H1 (cell line): ENCODE measurements at regions not wholly inside any gene's neighbourhood (a gene's known extent, or its start where the extent isn't known, plus 50 kb on each side); places are given as distances from the start of the nearest gene placed in this dataset.

ENCODE experiments used
- CTCF ChIA-PET: fragments of 300-600 bp; sonication (Branson Sonifier 250); formaldehyde crosslinking; loops from one replicate; lab custom pipeline; 2021; ENCODE audit not compliant: partially characterized antibody; lab: Charles Lee
- POLR2A ChIA-PET: fragments of 300-600 bp; sonication (Branson Sonifier 250); formaldehyde crosslinking; loops from one replicate; lab custom pipeline; 2021; ENCODE audit warnings: inconsistent platforms; ENCODE audit not compliant: partially characterized antibody; lab: Charles Lee
- DNase-seq, 2 experiments: peaks; one replicate each; pipeline versions ENCODE4 v3.0.0 to v3.0.0-alpha.2; 2010 to 2022; ENCODE audit warnings: low spot score in 2 of 2, low read depth in 1 of 2, mixed read lengths in 1 of 2
- FAIRE-seq: peaks from 2 replicates; lab custom pipeline; 2011; peaks lifted over from hg19 to GRCh38; lab: Jason Lieb, UNC
- H2AFZ ChIP-seq: 2 replicates; pipeline ENCODE4 v1.8.1; 2012; ENCODE audit warnings: low read length, inconsistent platforms
- H2AK5ac ChIP-seq: 2 replicates; pipeline ENCODE4 v1.6.1; 2013; ENCODE audit warnings: low read depth, low read length
- H2BK120ac ChIP-seq: replicated peaks from 2 replicates; pipeline ENCODE3; 2013; ENCODE audit warnings: low read depth, low read length, inconsistent platforms
- H2BK12ac ChIP-seq: 2 replicates; pipeline ENCODE4 v1.6.1; 2013; ENCODE audit warnings: low read depth, low read length
- H2BK15ac ChIP-seq: 2 replicates; pipeline ENCODE4 v1.6.1; 2013; ENCODE audit warnings: low read length
- H2BK20ac ChIP-seq: 2 replicates; pipeline ENCODE4 v1.6.1; 2013; ENCODE audit warnings: low read length
- H2BK5ac ChIP-seq: 2 replicates; pipeline ENCODE4 v1.6.1; 2013; ENCODE audit warnings: low read depth, low read length
- H3K14ac ChIP-seq: 2 replicates; pipeline ENCODE4 v1.6.1; 2013; ENCODE audit warnings: inconsistent platforms; ENCODE audit not compliant: insufficient read length
- H3K18ac ChIP-seq: 2 replicates; pipeline ENCODE4 v1.6.1; 2013; ENCODE audit warnings: low read length; ENCODE audit errors: extremely low read depth
- H3K23ac ChIP-seq: 2 replicates; pipeline ENCODE4 v1.6.1; 2013; ENCODE audit warnings: inconsistent platforms; ENCODE audit not compliant: insufficient read length
- H3K23me2 ChIP-seq: 2 replicates; pipeline ENCODE4 v1.6.1; 2013; ENCODE audit warnings: low read depth, low read length
- H3K27ac ChIP-seq: 2 replicates; pipeline ENCODE4 v1.6.1; 2011; ENCODE audit warnings: low read depth, low read length, inconsistent platforms
- H3K27me3 ChIP-seq, 4 experiments: replicated peaks in 1 of 4; 1 replicate in 1 of 4; 2 replicates in 3 of 4; pipeline versions ENCODE4 v1.6.1 to v1.8.1; 2011 to 2013; ENCODE audit warnings: low read length in 3 of 4, mild to moderate bottlenecking in 3 of 4, inconsistent platforms in 2 of 4, mixed read lengths in 2 of 4, moderate library complexity in 1 of 4; ENCODE audit not compliant: control insufficient read depth in 3 of 4, insufficient read depth in 3 of 4; ENCODE audit errors: extremely low read depth in 1 of 4
- H3K36me3 ChIP-seq, 4 experiments: 2 replicates each; pipeline versions ENCODE4 v1.6.1 to v1.8.1; 2011 to 2013; ENCODE audit warnings: mild to moderate bottlenecking in 4 of 4, low read length in 3 of 4, moderate library complexity in 2 of 4, control low read depth in 1 of 4, inconsistent platforms in 1 of 4; ENCODE audit not compliant: insufficient read depth in 4 of 4, control insufficient read depth in 2 of 4
- H3K4ac ChIP-seq: replicated peaks from 2 replicates; pipeline ENCODE3; 2013; ENCODE audit warnings: low read length, low read depth, mixed read lengths, inconsistent platforms; ENCODE audit not compliant: insufficient read length
- H3K4me1 ChIP-seq, 4 experiments: replicated peaks in 1 of 4; 1 replicate in 1 of 4; 2 replicates in 3 of 4; pipeline versions ENCODE4 v1.6.1 to v1.8.1; 2011 to 2013; ENCODE audit warnings: low read length in 3 of 4, inconsistent platforms in 2 of 4, mixed read lengths in 1 of 4; ENCODE audit not compliant: insufficient read depth in 4 of 4, control insufficient read depth in 3 of 4
- H3K4me2 ChIP-seq, 2 experiments: 2 replicates each; pipeline versions ENCODE4 v1.6.1 to v1.8.1; 2011 to 2013; ENCODE audit warnings: low read depth in 2 of 2, low read length in 2 of 2, control low read depth in 1 of 2, inconsistent platforms in 1 of 2, mild to moderate bottlenecking in 1 of 2; ENCODE audit not compliant: insufficient read depth in 1 of 2
- H3K4me3 ChIP-seq, 4 experiments: fragments of 200-600, 300-600 bp in 1 of 4; sonication (generic), shearing (Covaris generic), sonication (Bioruptor Twin) in 1 of 4; 2 replicates each; pipeline versions ENCODE4 v1.5.1 to v1.8.1; 2011 to 2016; ENCODE audit warnings: low read length in 4 of 4, low read depth in 3 of 4, control low read depth in 2 of 4, inconsistent platforms in 2 of 4, mild to moderate bottlenecking in 2 of 4, mixed read lengths in 1 of 4, moderate library complexity in 1 of 4; ENCODE audit not compliant: insufficient read depth in 2 of 4; ENCODE audit errors: extremely low read depth in 1 of 4
- H3K56ac ChIP-seq: replicated peaks from 2 replicates; pipeline ENCODE3; 2013; ENCODE audit warnings: low read depth, mild to moderate bottlenecking, mixed read lengths, low read length, inconsistent platforms; ENCODE audit not compliant: insufficient read length
- H3K79me1 ChIP-seq: 2 replicates; pipeline ENCODE4 v1.6.1; 2013; ENCODE audit warnings: low read depth, low read length, control low read depth
- H3K79me2 ChIP-seq, 2 experiments: 2 replicates each; pipeline versions ENCODE4 v1.6.1 to v1.8.1; 2012 to 2013; ENCODE audit warnings: low read length in 2 of 2, mild to moderate bottlenecking in 2 of 2, inconsistent platforms in 1 of 2; ENCODE audit not compliant: insufficient read depth in 2 of 2, control insufficient read depth in 1 of 2
- H3K9ac ChIP-seq, 4 experiments: replicated peaks in 1 of 4; 1 replicate in 1 of 4; 2 replicates in 3 of 4; pipeline versions ENCODE4 v1.6.1 to v1.8.1; 2011 to 2013; ENCODE audit warnings: low read depth in 3 of 4, low read length in 3 of 4, control low read depth in 2 of 4, mild to moderate bottlenecking in 2 of 4, moderate library complexity in 2 of 4, inconsistent platforms in 1 of 4; ENCODE audit errors: extremely low read depth in 1 of 4
- H3K9me3 ChIP-seq, 2 experiments: 2 replicates each; pipeline versions ENCODE4 v1.6.1 to v1.8.1; 2012 to 2013; ENCODE audit warnings: mild to moderate bottlenecking in 2 of 2, moderate library complexity in 2 of 2, control low read depth in 1 of 2, inconsistent platforms in 1 of 2, low read depth in 1 of 2, low read length in 1 of 2, mixed read lengths in 1 of 2; ENCODE audit not compliant: insufficient read depth in 2 of 2
- H4K20me1 ChIP-seq, 2 experiments: replicated peaks in 1 of 2; 2 replicates each; pipeline versions ENCODE3 to v1.8.1; 2011 to 2013; ENCODE audit warnings: inconsistent platforms in 2 of 2, low read length in 2 of 2, mild to moderate bottlenecking in 1 of 2; ENCODE audit not compliant: insufficient read depth in 2 of 2, control insufficient read depth in 1 of 2
- H4K5ac ChIP-seq: 2 replicates; pipeline ENCODE4 v1.6.1; 2013; ENCODE audit warnings: low read length, low read depth, mixed read lengths, inconsistent platforms; ENCODE audit not compliant: insufficient read length
- H4K8ac ChIP-seq: 2 replicates; pipeline ENCODE4 v1.8.0; 2013; ENCODE audit warnings: mild to moderate bottlenecking, moderate library complexity, low read length, inconsistent platforms; ENCODE audit not compliant: insufficient read depth; ENCODE audit errors: extremely low read depth
- H4K91ac ChIP-seq: replicated peaks from 2 replicates; pipeline ENCODE3; 2013; ENCODE audit warnings: low read length, mixed read lengths, inconsistent platforms; ENCODE audit not compliant: insufficient read length
- BRCA1 ChIP-seq: IDR thresholded peaks from 2 replicates; pipeline ENCODE4 v1.6.1; 2012; ENCODE audit warnings: low read depth, low read length, improper control_type of control experiment
- CHD2 ChIP-seq: IDR thresholded peaks from 2 replicates; pipeline ENCODE4 v1.6.1; 2012; ENCODE audit warnings: low read length, improper control_type of control experiment
- HDAC2 ChIP-seq, 2 experiments: fragments of 300-600 bp in 1 of 2; sonication (generic) in 1 of 2; IDR thresholded peaks; 2 replicates each; pipeline ENCODE4 v1.6.1; 2011 to 2012; ENCODE audit warnings: low read depth in 2 of 2, low read length in 2 of 2, mild to moderate bottlenecking in 2 of 2, moderate library complexity in 2 of 2, borderline replicate concordance in 1 of 2, inconsistent platforms in 1 of 2
- NANOG ChIP-seq: IDR thresholded peaks from 2 replicates; pipeline ENCODE4 v1.6.1; 2011; ENCODE audit warnings: low read length, low read depth, mild to moderate bottlenecking, inconsistent platforms; ENCODE audit not compliant: insufficient read depth, poor library complexity, severe bottlenecking
- SAP30 ChIP-seq: fragments of 300-600 bp; sonication (generic); IDR thresholded peaks from 2 replicates; pipeline ENCODE4 v1.7.1; 2012; ENCODE audit warnings: low read length, moderate library complexity, mild to moderate bottlenecking, inconsistent platforms; ENCODE audit not compliant: insufficient read depth, insufficient replicate concordance
- SIN3A ChIP-seq, 2 experiments: IDR thresholded peaks in 1 of 2; conservative IDR thresholded peaks in 1 of 2; 2 replicates each; pipeline ENCODE4 v1.6.1; 2011 to 2012; ENCODE audit warnings: low read length in 2 of 2, improper control_type of control experiment in 1 of 2, low read depth in 1 of 2, mild to moderate bottlenecking in 1 of 2
- SIRT6 ChIP-seq: IDR thresholded peaks from one replicate; pipeline ENCODE4 v1.7.1; 2012; ENCODE audit warnings: low read length, inconsistent platforms
- SP1 ChIP-seq: IDR thresholded peaks from 2 replicates; pipeline ENCODE4 v1.6.1; 2011; ENCODE audit warnings: low read depth, low read length
- USF2 ChIP-seq: IDR thresholded peaks from 2 replicates; pipeline ENCODE4 v1.6.1; 2011; ENCODE audit warnings: low read length, improper control_type of control experiment

- no peak overlapping the region for H2AFZ ChIP-seq
- H4K5ac ChIP-seq, result no peak overlapping the region
- ChIA-PET POLR2A (no interaction called here), CTCF (interaction anchor here (0.6 to 1.0 kb wide), 3 partner anchors 62 to 525 kb away, joined by 3 read pairs; no protein-coding TSS in a partner anchor)
- no peaks in the 10 kb centered on the region for H3K23me2 ChIP-seq
- no peak for TF ChIP-seq CHD2
- no peak for TF ChIP-seq SAP30
- TF ChIP-seq BRCA1, result no peak
- TF ChIP-seq SIN3A (conservative IDR thresholded peaks at IDR 0.05 in 1 of 2, IDR thresholded peaks at IDR 0.05 in 1 of 2; ENCODE audit: low read depth in 1 of 2, low read length in 2 of 2), result no peak
- no peak for TF ChIP-seq USF2
- no peak for TF ChIP-seq SP1
- TF ChIP-seq SIRT6, result no peak
- no peak for TF ChIP-seq HDAC2 (IDR thresholded peaks at IDR 0.05; ENCODE audit: borderline replicate concordance in 1 of 2, low read depth in 2 of 2, low read length in 2 of 2)
- no peak for TF ChIP-seq NANOG
- H3K9me3 ChIP-seq, result no peaks in the 10 kb centered on the region; a peak in 2 of 4 replicates
- H3K27ac ChIP-seq, result no peak overlapping the region
- H3K4me2 ChIP-seq, result no peak overlapping the region
- H2BK15ac ChIP-seq, result no peak overlapping the region
- no peaks in the 10 kb centered on the region for H3K79me2 ChIP-seq
- no peak overlapping the region for H2BK5ac ChIP-seq
- no peak overlapping the region for H4K8ac ChIP-seq
- H3K23ac ChIP-seq, result no peak overlapping the region
- H4K20me1 ChIP-seq, result no peaks in the 10 kb centered on the region
- peaks cover 0 to 4% (median 2%) of the 10 kb centered on the region in 4 experiments; a peak in 2 of 7 replicates for H3K4me1 ChIP-seq
- H3K14ac ChIP-seq, result no peak overlapping the region
- no peak overlapping the region for H2AK5ac ChIP-seq
- no peak overlapping the region for H3K18ac ChIP-seq
- no peak overlapping the region for H2BK120ac ChIP-seq
- no peak overlapping the region for H3K9ac ChIP-seq
- no peak overlapping the region for H3K4me3 ChIP-seq
- H4K91ac ChIP-seq, result no peak overlapping the region
- no peaks in the 10 kb centered on the region for H3K27me3 ChIP-seq
- no peak overlapping the region for H2BK20ac ChIP-seq
- no peak for DNase-seq
- H3K36me3 ChIP-seq, result no peaks in the 10 kb centered on the region; a peak in 1 of 8 replicates
- H2BK12ac ChIP-seq, result no peak overlapping the region
- H3K79me1 ChIP-seq, result no peaks in the 10 kb centered on the region
- H3K4ac ChIP-seq, result no peak overlapping the region
- FAIRE-seq, result no peak
- H3K56ac ChIP-seq, result no peak overlapping the region
Measured at GRCh38 chr2:234382131-234382530, 114.8 kb downstream of the ARL4C start.
